Activated naive CD4-positive, alpha-beta T cell treated with anti-CD3 and anti-CD28 coated beads, Interleukin-2, amount 50 U/mL, for 24 hours (primary cell): ENCODE measurements at regions not wholly inside any gene's neighbourhood (a gene's known extent, or its start where the extent isn't known, plus 50 kb on each side); places are given as distances from the start of the nearest gene placed in this dataset.

Experiments used
- H3K27ac Mint-ChIP-seq: one replicate; pipeline ENCODE4 v1.8.0; 2021; ENCODE audit warnings: mild to moderate bottlenecking, mixed read lengths
- H3K27me3 Mint-ChIP-seq: one replicate; pipeline ENCODE4 v1.8.0; 2021; ENCODE audit warnings: mixed read lengths
- H3K36me3 Mint-ChIP-seq: one replicate; pipeline ENCODE4 v1.8.0; 2021; ENCODE audit warnings: mixed read lengths
- H3K4me1 Mint-ChIP-seq: one replicate; pipeline ENCODE4 v1.8.0; 2021; ENCODE audit warnings: mixed read lengths
- H3K4me3 Mint-ChIP-seq: one replicate; pipeline ENCODE4 v1.8.0; 2021; ENCODE audit warnings: mild to moderate bottlenecking, mixed read lengths
- H3K9me3 Mint-ChIP-seq: one replicate; pipeline ENCODE4 v1.8.0; 2021; ENCODE audit warnings: mixed read lengths

GRCh38 chr7:41763626-41764025, 60.7 kb upstream of the INHBA start:
- Mint-ChIP-seq H3K27me3 (peaks cover 1% of the 10 kb centered on the region), H3K36me3 (no peaks in the 10 kb centered on the region), H3K9me3 (peaks cover 8% of the 10 kb centered on the region), H3K27ac (no peak overlapping the region), H3K4me3 (no peak overlapping the region), H3K4me1 (no peaks in the 10 kb centered on the region)

- no peak overlapping the region for H3K27ac Mint-ChIP-seq
- no peaks in the 10 kb centered on the region for H3K4me1 Mint-ChIP-seq
- H3K9me3 Mint-ChIP-seq = peaks cover 8% of the 10 kb centered on the region
- H3K27me3 Mint-ChIP-seq = peaks cover 1% of the 10 kb centered on the region
- H3K36me3 Mint-ChIP-seq = no peaks in the 10 kb centered on the region
- H3K4me3 Mint-ChIP-seq = no peak overlapping the region
Measured at GRCh38 chr7:41762641-41763040, 59.8 kb upstream of the INHBA start.

GRCh38 chr7:41760293-41760692, 57.4 kb upstream of the INHBA start:
- Mint-ChIP-seq H3K27ac (no peak overlapping the region), H3K36me3 (no peaks in the 10 kb centered on the region), H3K4me1 (no peaks in the 10 kb centered on the region), H3K9me3 (peaks cover 12% of the 10 kb centered on the region), H3K27me3 (peaks cover 1% of the 10 kb centered on the region), H3K4me3 (no peak overlapping the region)

GRCh38 chr7:41758321-41758720, 55.4 kb upstream of the INHBA start:
- Mint-ChIP-seq H3K4me3 (no peak overlapping the region), H3K36me3 (no peaks in the 10 kb centered on the region), H3K27ac (no peak overlapping the region), H3K27me3 (peaks cover 1% of the 10 kb centered on the region), H3K4me1 (no peaks in the 10 kb centered on the region), H3K9me3 (peaks cover 12% of the 10 kb centered on the region)

DNA sequence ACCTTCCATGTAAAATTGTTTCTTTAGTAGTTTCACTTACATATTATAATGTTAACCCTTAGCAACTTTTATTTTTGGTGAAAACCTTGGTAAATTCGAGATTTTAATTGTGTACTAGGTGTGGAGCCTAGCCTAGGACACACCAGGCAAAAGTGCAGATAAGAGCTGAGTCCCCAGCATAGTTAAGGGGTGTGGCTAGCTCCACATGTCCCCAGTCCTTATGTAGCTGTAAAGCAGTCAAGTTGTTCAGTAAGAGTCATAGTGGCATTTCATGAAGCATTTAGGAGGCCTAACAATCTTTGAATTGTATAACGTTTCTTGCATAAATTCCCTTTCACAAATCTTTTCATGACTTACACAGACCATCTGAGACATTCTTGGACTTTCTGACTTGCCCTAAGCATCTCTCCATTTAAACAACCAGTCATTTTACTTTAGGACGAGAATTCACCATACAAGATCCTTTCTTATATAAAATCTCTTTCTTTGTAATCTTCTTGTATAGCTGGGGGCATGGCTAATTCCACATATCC, 53.8 kb upstream of the INHBA start:
- H3K36me3 Mint-ChIP-seq = no peaks in the 10 kb centered on the region
- H3K27ac Mint-ChIP-seq = no peak overlapping the region
- H3K4me3 Mint-ChIP-seq = no peak overlapping the region
- H3K9me3 Mint-ChIP-seq = peaks cover 12% of the 10 kb centered on the region
- peaks cover 1% of the 10 kb centered on the region for H3K27me3 Mint-ChIP-seq
- H3K4me1 Mint-ChIP-seq = no peaks in the 10 kb centered on the region

GRCh38 chr7:41755096-41755495, 52.2 kb upstream of the INHBA start:
- peaks cover 12% of the 10 kb centered on the region for H3K9me3 Mint-ChIP-seq
- no peaks in the 10 kb centered on the region for H3K4me1 Mint-ChIP-seq
- peaks cover 1% of the 10 kb centered on the region for H3K27me3 Mint-ChIP-seq
- H3K27ac Mint-ChIP-seq = no peak overlapping the region
- H3K36me3 Mint-ChIP-seq = no peaks in the 10 kb centered on the region
- no peak overlapping the region for H3K4me3 Mint-ChIP-seq

GRCh38 chr7:41754046-41754445, 51.2 kb upstream of the INHBA start:
- H3K27ac Mint-ChIP-seq = no peak overlapping the region
- H3K9me3 Mint-ChIP-seq = peaks cover 4% of the 10 kb centered on the region
- no peak overlapping the region for H3K4me3 Mint-ChIP-seq
- no peaks in the 10 kb centered on the region for H3K36me3 Mint-ChIP-seq
- H3K27me3 Mint-ChIP-seq = peaks cover under 1% of the 10 kb centered on the region
- H3K4me1 Mint-ChIP-seq = no peaks in the 10 kb centered on the region
